Esophagus mucosa (tissue), 1 donor: ENCODE measurements at regions not wholly inside any gene's neighbourhood (a gene's known extent, or its start where the extent isn't known, plus 50 kb on each side); places are given as distances from the start of the nearest gene placed in this dataset.

Source experiments
- ATAC-seq: fragments of 200-7000 bp; cut with Tn5 transposase; one replicate; pipeline ENCODE4 v1.9.1; 2020
- donor health status: DM: yes; HTN: yes; CAD: no.

DNA sequence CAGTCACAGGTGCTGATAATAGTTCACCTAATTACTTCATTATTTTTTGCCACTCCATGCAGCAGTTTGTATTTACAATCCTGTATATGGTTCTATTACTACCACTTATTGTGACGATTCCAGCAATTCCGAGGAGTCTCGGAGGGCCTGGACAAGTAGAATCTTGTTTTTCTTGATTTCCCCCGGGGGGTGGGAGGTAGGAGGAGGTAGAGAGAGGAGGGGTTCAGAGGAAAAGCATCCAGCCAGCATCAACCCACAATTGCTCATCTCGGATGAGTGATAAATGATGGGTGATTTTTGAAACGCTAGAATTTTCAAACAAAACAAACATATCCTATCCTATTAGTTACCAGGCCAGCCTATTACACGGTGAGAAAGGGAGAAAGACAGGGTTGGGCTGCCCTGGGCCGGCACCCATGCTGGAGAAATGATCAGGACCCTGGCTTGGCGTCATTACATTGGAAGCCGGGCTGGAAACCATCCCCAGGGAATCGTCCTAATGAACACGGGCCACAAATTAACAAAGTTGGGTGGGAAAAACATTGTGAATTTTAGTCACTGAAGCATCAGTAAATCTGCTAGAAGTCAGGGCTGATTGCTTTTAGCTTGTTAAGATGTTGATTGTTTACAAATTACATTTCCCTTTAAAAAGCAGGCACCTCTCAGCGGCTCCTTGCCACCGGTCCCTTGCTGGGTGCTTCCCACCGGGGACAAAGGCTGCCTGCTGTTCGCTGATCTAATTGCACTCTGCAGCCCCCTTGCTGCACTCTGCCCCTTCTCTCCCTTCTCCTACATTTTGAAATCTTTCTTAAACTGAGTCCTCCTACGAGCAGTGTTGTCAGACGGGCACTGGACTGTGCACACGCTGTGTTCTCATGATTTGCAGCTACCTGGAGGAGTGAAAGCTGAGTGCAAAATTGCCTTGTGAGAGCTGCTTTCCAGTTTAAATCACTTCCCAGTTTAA, 95.5 kb downstream of the FAM204A start:
- ATAC-seq = no peak

DNA sequence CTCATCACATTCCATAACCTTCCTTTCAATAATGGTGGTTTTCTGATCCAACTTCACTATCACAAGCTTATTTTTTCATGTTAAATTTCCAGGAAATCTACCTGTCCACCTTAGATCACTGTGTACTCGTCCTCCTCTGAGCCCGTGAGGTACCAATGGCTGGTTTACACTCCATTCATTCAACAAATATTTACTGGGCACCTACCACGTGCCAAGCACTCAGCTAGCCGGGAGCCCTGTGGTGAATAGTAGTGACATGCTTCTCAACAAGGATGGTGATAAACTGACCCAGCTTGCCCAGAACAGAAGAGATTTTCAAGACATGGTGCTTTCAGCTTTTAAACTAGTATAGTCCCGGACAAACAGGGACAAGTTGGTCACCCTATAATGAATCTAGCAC, 98.2 kb downstream of the FAM204A start:
- no peak for ATAC-seq

DNA sequence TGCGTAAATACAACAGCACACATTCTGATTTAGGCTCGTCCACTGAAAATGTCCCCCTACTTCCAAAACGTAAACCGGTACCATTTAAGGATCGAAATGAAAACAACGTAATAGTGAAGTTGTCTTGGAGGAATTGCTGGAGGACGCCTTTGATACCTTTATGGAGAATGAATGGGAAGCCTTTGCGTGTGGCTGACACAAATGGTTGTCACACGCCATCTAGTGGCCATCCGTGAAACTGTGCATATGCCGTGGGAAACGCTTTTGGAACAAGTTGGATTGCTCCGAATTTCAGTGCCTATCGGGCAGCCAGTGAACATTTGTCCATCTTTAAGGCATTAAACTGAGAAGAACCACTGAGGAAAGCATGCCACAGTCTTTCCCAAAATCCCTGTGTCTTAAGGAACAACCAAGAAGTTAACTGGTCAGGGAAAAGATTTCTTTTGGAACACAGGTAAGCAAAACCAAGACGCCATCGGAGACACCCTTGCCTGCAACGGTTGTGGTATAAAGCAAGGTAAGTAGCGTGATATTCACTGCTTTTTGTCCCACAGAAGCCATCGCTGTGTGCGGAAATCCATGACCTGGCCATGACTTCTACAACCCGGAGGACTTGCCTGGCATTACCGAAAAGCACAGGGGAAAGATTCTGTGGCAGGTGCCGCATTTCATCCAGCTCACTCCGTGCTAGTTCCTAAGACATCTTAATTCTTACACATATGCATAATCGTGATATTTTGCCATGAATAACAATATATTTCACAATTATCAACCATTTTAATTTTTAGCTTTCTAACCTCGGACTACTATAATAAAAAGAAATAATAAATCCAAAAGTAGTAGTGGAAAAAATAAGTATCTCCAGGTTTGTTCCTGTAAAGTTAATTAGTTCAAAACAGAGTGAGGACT, 100.6 kb downstream of the FAM204A start:
- ATAC-seq = peak; percentile 70

DNA sequence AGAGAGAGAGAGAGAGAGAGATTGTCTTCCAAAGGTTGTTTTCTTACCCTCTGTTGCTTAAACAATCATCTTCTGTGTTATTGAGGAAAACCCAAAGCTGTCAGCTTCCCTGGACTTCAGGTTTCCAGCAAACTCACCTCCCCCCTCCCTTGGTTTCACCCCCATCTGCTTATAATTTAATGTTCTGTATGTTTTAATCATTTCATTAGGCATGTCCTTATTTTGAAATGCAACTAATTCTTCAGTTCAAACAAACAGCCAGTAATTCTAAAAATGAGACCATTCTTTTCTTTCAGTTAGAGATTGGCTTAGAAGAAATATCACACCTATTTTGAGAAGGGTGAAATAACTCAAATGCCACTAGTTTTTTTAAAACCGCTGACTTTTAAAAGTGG, 102.9 kb downstream of the FAM204A start:
- no peak for ATAC-seq

DNA sequence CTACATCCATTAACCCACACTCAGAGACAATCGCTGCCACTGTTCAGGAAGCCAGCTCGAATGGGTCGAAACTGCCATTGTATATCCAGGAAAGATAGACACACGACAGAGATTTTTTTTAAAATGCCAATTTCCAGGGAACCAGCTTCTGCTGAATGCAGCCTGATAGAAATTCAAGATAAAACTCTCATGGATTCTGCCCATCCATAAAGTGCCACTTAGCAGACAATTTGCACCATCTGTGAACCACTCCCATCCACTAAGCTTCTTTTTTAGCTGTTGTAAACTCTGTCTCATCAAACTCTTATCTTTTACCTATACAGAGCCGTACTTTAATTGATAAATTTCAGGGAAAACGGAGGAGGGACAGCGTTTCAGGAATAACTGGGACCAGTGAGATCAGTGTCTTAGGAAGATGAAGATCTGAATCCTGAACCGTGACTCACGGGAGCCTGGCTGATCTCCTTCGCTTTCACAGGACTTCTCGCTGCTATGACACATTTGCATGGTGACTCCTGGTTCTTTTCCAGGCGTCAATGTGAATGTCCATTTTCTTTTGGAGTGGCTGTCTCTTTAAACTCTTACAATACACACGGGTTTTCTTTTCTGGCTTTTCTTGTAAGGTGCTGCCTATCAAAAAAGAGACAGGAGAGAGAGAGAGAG, 103.4 kb downstream of the FAM204A start:
- no peak for ATAC-seq

DNA sequence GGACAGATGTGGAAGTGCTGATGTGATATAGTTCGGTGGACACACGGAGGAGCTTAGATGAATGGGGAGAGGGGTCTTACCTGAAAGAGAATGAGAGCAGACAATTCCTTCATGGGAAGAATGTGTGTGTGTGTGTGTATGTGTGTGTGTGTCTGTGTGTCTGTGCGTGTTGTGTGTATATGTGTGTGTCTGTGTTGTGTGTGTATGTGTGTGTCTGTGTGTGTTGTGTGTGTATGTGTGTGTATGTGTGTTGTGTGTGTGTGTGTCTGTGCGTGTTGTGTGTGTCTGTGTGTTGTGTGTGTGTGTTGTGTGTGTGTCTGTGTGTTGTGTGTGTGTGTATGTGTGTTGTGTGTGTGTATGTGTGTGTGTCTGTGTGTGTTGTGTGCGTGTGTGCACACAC, 104.2 kb downstream of the FAM204A start:
- ATAC-seq = no peak

DNA sequence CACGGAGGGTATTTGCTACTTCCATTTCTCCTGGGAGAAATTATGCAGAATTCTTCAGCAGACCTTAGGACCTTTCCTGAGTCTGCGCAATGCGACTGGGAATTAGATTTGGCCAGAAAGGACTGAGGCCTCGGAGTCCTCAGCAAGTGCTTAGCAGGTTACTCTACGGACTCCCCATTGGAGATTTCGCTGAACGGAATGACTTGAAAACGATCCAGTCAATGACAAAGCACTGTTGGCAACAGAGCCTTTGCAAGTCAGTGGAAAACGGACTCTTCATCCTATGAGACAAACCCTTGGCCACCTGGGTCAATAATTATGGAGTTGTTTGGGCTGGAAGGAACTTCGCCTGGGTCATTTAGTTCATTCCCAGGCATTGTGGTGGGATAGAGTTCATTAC, 107.4 kb downstream of the FAM204A start:
- ATAC-seq = no peak

DNA sequence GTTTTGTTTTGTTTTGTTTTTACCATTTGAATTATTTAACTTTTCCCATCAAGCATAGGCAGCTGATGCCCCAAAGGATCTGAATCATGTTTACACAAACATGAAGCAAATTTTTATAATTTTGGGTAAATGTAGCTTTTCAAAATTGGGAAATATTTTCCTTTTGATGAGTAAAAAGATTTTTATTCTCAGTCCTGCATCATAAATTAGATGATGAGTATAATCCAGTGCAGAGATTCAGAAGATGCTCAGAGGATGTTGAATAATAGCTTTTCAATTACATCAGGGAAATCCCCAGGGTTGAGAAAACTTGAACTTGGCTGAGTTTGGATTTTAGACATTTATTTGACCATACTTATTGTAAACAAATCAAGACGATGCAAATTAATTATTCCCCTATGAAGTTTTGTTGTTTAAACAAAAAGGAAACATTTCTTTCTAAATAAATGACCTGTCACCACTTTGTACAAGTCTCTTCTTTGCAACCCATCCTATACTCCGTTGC, 121.7 kb downstream of the FAM204A start:
- no peak for ATAC-seq

DNA sequence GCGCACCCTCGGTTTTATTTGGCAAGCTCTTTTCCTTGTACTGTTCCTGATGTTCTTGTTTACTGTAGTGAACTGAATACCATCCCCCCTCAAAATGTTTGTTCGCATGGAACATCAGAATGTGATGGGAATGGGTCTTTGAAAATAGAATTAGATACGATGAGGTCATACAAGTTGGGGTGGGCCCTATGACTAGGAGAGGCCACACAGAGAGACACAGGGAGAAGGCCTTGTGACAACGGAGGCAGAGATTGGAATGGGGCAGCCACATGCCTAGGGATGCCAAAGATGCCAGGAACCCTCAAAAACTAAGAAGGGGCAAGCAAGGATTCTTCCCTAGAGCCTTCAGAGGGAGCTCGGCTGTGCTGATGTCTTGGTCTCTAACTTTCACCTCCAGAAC, 123.6 kb downstream of the FAM204A start:
- no peak for ATAC-seq

DNA sequence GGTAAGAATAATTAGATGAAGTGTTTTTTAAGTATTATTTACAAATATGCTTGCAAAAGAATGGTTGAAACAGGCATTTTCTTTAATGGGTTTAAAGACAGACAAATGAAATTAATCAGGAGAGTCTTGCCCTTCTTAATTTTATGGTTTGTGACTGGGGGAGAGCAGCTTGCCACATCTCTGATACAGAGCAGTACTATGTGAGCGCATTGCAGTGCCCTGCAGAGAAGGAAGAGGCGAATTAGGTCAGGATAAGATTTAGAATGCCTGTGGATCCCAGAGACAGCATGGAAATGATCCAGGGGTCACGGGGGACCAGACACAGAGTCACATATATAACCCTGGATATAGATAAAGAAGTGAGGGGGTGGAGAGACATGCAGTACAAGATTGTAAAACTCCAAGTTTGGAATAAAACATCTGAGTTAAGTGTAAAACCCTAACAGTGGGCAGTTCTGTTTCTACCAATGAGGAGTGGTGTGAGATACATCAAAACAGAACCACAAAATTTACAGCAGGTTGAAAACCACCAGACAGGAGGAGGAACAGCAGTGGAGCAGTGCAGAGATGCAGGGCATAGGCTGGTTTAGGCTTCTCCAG, 125.5 kb downstream of the FAM204A start:
- ATAC-seq = no peak

DNA sequence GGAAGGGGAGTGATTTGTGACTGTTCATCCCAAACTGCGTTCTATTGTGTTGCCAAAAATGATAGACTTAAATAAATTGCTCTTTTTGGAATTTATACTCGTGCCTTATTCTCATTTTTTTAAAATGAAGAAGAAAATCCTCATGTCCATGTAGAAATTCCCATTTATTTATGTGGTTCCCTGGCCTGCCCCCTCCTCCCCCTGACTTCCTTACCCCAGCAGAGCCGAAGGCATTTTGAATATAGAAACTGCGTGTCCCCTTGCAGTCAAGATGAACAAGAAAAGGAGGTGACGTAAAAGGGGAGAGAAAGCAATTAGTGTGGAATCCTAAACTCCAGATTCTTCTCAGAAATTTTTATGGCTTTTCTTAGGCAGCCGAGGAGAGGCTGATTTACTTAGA, 126.1 kb downstream of the FAM204A start:
- no peak for ATAC-seq

DNA sequence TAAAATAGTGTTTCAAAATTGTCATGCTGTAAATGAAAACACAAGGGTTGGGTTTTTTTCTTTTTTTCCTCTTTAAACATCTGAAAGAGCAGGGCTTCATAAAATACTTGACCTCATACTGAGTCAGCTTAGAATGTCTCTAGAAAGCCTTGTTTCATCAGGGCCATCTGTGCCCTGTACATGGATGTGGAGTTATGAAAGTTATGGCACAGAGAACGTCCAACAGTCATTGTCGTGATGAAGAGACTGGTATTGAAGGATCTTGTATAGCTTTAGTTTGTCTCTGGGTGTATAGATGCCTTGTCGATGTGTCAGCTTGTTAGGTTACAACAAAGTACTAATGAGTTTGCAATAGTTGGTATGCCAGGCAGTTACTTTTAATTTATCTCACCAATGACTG, 127.3 kb downstream of the FAM204A start:
- no peak for ATAC-seq

DNA sequence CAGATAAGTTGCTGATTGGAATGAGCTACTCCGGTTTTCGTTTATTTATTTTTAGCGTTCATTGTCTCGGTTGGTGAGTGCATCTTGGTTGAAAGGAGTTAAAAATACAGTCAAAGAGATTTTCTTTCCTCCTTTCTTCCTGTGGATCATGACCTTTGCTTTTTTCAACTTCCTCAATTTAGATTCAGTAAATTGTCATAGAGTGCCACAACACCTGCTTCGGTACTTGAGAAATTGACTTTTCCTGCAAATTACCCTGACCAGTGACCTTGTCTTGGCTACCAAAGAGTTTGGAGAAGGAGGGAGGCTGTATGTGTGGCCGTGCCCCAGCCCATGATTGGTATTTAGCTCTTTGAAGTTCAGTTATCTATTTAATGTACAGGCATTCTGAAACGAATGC, 128.7 kb downstream of the FAM204A start:
- no peak for ATAC-seq

DNA sequence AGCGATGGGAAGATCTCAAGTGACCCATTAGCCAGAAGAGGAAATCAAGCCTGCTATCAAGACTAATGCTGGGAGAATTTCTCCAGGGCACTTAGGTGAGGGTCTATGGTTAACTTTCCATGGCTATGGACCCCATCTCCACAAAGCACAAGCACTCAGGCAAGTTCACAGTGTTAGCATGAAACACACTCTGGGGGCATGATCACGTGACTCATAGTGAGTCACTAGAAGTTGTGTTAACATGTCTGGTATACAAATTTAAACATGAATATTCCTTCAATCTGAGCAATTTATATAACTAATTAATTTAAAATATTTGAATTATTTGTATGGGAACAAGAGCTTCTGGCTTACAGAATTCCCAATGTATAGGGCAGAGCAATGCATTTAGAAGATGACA, 131.8 kb downstream of the FAM204A start:
- ATAC-seq = no peak

DNA sequence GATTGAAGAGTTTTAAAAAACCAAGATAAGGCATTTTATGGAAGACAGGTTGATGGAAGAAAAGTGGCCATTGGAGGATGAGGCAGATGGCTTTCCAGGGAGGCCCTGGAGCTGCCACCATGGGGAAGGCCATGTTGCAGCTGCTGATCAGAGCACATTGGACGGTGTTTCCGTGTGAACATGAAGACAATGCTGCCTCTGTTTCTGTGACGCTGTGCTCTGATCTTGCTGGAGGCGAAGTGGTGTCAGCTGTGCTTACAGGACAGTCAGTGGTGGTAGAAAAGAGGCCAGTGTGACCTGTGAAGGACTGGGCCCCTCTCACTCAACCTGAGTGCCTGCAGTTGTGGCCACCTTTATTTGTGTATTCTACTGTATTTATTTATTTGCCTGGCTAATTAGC, 132.9 kb downstream of the FAM204A start:
- no peak for ATAC-seq

DNA sequence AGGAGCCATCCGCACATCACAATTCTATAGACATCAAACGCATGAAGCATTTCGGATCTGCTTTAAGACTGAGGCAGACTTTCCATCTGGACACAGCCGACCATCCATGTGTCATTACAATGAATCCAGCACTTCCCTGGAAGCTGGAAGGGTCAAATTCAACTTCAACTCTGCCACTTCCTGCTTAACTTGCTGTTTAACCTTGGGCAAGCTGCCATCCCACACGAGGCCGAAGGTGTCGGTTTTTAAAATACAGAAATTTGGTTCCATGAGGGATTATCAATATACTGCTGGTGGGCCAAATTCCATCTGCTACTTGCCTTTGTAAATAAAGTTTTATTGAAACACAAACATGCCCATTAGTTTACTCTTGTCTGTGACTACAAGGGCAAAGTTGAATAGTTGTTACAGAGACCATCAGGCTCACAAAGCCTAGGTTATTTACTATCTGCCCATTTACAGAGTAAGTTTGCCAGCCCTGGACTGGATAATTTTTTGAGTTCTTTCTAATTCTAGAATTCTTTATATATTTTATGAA, 134.6 kb downstream of the FAM204A start:
- no peak for ATAC-seq

DNA sequence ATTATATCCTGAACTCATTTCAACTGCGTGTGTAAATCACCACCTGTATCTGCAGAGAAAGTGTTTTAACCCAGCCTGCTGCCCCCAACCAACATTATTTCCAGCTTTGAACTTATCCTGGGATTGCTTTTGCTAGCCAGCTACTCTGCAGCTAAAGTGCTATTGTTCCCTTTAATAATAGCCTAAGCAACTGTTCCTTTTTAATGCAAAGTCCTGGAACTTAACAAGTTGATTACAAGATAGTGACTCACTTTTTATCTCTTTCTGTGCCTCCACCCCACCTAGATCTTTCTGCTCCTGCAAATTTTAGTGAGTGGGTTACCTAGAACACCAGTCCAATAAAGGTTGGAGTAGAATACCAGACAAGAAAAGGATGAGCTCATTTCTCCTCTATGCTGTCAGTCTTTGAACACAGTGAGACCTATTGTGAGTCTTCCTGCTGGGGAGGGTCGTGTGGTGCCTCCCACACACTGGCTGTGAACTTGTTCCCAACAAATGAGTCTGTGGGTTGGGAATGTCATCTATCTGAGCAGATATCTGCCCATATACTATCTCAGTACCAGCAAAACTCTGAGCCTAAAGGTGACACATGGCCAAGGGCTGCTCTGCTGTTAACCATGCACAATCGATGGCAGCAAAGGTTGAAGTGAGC, 137.7 kb downstream of the FAM204A start:
- ATAC-seq = no peak

DNA sequence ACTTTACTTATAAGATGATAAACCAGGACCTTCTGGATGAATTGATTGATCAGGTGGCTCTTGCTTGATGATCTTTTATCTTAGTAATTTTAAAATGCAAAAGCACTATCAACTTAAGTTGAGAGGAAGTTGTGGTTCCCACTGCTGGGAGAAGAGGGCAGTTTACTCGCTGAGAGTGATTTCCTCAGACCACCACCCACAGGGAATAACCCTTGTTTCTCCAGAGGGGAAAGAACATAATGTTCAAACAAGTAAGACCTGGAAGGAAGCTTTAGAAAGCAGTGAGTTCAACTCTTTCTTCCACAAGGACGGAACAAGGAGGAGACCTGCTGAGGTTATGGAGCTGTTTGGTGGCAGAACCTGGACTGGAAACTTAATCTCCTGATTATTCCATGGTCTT, 138.7 kb downstream of the FAM204A start:
- ATAC-seq = no peak

DNA sequence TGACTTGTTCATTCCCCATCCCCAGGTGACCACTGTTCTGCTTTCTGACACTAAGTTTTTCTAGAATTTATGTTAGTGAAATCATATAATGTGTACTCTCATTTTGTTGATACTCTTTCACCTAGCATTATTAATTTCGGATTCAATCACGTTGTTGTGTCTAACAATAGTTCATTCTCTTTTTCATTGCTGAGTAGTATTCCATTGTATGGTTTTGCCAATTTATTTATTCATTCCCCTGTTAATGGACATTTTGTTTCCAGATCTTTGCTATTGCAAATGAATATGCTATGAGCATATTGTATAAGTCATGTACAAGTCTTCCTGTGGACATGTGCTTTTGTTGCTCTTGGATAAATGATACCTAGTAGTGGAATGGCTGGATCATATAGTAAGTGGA, 146.4 kb downstream of the FAM204A start:
- no peak for ATAC-seq

DNA sequence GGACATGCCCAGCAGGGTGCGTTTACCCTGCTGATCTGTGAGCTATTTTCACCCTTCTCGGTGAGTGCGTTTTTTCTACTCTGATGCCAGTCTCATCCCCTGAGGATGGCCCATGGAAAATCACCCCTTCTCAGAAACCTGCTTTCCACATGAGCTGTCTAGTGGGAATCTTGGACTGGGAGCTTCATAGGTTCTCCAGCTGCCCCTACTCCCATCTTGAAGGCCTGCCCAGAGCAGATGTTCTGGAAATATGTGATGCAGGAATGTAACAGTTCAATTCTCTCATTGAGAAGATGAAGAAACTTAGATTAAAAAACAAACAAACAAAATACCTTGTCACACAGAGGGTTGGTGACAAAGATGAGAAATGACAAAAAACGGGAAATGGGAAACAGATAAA, 146.9 kb upstream of the RAB11FIP2 start:
- no peak for ATAC-seq

DNA sequence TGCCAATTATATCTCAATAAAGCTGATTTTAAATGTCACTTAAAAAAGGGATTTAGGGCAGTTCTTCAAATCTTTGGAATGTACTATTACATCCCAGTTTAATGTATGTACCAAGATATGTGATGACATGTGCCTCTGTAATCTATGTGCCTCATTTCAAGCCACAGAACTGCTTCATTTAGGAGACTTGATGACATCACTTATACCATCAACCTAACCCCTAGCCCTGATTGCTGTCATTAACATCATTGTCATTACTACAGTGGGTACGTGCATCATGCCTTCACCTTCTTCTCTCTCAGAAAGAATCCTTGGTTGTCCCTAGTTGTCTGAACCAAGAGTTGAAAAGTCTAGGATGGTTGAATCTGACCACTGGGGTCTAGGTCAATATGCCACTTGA, 134.3 kb upstream of the RAB11FIP2 start:
- no peak for ATAC-seq

DNA sequence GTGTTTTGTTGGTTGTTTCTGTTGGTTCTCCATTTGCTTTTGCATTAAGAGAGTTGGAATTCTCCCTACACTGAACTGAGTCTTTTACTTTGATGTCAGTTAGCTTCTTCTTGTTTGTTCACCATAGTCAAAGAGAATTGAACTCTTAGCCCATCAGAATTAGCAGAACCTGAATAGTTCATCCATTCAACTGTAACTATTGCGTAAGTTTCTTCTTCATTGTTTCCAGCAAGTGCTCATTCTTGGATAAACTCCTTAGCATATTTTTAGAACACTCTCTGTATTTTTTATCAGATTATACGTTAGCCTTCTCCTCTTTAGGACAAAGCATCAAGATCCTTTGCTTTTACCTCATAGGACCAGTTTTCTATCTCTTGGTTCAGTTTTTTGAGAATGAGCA, 128.4 kb upstream of the RAB11FIP2 start:
- ATAC-seq = no peak
